CD4-positive, CD25-positive, alpha-beta regulatory T cell (primary cell): ENCODE measurements at regions not wholly inside any gene's neighbourhood (a gene's known extent, or its start where the extent isn't known, plus 50 kb on each side); places are given as distances from the start of the nearest gene placed in this dataset.

Experiments
- ATAC-seq, 2 donors: fragments of 150-1000 bp; cut with Tn5 transposase; one replicate each; pipeline ENCODE4 v1.10.0; 2021; ENCODE audit warnings: low read depth in 2 of 2, moderate number of reproducible peaks in 2 of 2, moderate library complexity in 1 of 2
- DNase-seq, 3 donors: peaks; one replicate each; pipeline versions ENCODE4 v3.0.0 to v3.0.0-alpha.2; 2012 to 2022; ENCODE audit warnings: mixed read lengths in 1 of 3
- H3K27ac ChIP-seq: one replicate; pipeline ENCODE4 v1.7.0; 2013; ENCODE audit warnings: mild to moderate bottlenecking, low read length; ENCODE audit not compliant: insufficient read depth, poor library complexity, severe bottlenecking
- H3K27me3 ChIP-seq: one replicate; pipeline ENCODE4 v1.7.0; 2013; ENCODE audit warnings: low read length; ENCODE audit not compliant: control insufficient read depth, insufficient read depth
- H3K36me3 ChIP-seq: one replicate; pipeline ENCODE4 v1.7.0; 2013; ENCODE audit warnings: mild to moderate bottlenecking, low read length, moderate library complexity; ENCODE audit not compliant: control insufficient read depth, insufficient read depth
- H3K4me1 ChIP-seq: 2 replicates; pipeline ENCODE4 v1.7.0; 2013; ENCODE audit warnings: mild to moderate bottlenecking, low read length; ENCODE audit not compliant: insufficient read depth, control insufficient read depth, poor library complexity, severe bottlenecking
- H3K4me3 ChIP-seq: one replicate; pipeline ENCODE4 v1.7.0; 2013; ENCODE audit warnings: low read depth, mild to moderate bottlenecking, low read length, moderate library complexity
- H3K9me3 ChIP-seq, 2 experiments: 1 replicate in 1 of 2; 2 replicates in 1 of 2; pipeline ENCODE4 v1.7.0; 2013; ENCODE audit warnings: low read length in 2 of 2, mild to moderate bottlenecking in 1 of 2, moderate library complexity in 1 of 2; ENCODE audit not compliant: control insufficient read depth in 2 of 2
- H3K27ac Mint-ChIP-seq, 3 donors: one replicate each; pipeline ENCODE4 v1.8.0; 2020 to 2022; ENCODE audit warnings: mild to moderate bottlenecking in 3 of 3, mixed read lengths in 3 of 3, moderate library complexity in 2 of 3
- H3K27me3 Mint-ChIP-seq: one replicate; pipeline ENCODE4 v1.8.0; 2022; ENCODE audit warnings: mild to moderate bottlenecking, mixed read lengths
- H3K36me3 Mint-ChIP-seq: one replicate; pipeline ENCODE4 v1.8.0; 2020; ENCODE audit warnings: mixed read lengths
- H3K4me1 Mint-ChIP-seq, 4 donors: one replicate each; pipeline ENCODE4 v1.8.0; 2020 to 2022; ENCODE audit warnings: mixed read lengths in 4 of 4, mild to moderate bottlenecking in 1 of 4
- H3K4me3 Mint-ChIP-seq, 4 donors: one replicate each; pipeline ENCODE4 v1.8.0; 2020 to 2022; ENCODE audit warnings: mild to moderate bottlenecking in 4 of 4, mixed read lengths in 4 of 4, moderate library complexity in 3 of 4
- H3K9me3 Mint-ChIP-seq, 7 donors: one replicate each; pipeline ENCODE4 v1.8.0; 2020 to 2022; ENCODE audit warnings: mixed read lengths in 7 of 7, mild to moderate bottlenecking in 3 of 7, moderate library complexity in 2 of 7

GRCh38 chr9:93819905-93820304, 135.2 kb downstream of the BARX1 start:
- no peaks in the 10 kb centered on the region for H3K36me3 ChIP-seq
- Mint-ChIP-seq H3K27me3 (peaks cover 39% of the 10 kb centered on the region), H3K27ac (no peak overlapping the region), H3K36me3 (no peaks in the 10 kb centered on the region), H3K4me3 (no peak overlapping the region), H3K9me3 (peaks cover 0 to 3% (median 0%) of the 10 kb centered on the region in 7 donors), H3K4me1 (no peaks in the 10 kb centered on the region)
- DNase-seq = no peak
- no peak for ATAC-seq
- H3K27ac ChIP-seq = no peak overlapping the region
- no peaks in the 10 kb centered on the region for H3K27me3 ChIP-seq
- H3K4me3 ChIP-seq = no peak overlapping the region
- no peaks in the 10 kb centered on the region for H3K4me1 ChIP-seq
- H3K9me3 ChIP-seq = no peaks in the 10 kb centered on the region

DNA sequence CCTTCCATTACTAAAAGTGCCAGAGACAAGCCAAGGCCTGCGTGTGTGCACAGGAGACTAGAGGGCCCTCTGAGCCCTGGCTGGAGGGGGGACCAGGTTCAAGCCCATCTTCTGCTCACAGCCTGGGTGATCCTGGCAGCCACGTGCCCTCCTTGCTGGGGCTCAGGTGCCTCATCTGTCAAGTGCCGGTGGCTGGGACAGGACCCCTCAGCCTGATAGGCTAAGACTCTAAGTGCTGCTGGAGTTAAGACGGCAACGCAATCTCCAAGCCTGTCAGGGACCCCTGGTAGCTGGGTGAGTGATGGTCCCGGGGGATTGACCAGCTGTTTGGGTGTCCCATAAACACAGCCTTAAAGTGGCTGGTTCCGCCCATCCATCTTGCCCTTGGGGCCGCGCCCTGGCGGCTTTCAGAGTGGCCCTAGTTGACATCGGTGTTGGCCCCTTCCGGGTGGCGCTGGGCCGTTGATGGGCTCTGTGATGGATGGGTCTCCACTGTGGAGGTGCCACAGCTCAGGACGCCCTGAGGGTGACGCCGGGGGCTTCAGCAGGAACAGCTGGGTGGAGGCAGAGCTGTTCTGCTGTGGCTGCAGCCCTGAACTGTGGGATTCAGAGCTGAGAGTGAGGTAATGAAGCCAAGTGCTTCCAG, 136.2 kb downstream of the BARX1 start:
- Histone ChIP-seq H3K27ac (no peak overlapping the region), H3K4me1 (no peaks in the 10 kb centered on the region), H3K9me3 (no peaks in the 10 kb centered on the region), H3K27me3 (no peaks in the 10 kb centered on the region), H3K36me3 (no peaks in the 10 kb centered on the region), H3K4me3 (no peak overlapping the region)
- H3K9me3 Mint-ChIP-seq = peaks cover 0 to 3% (median 0%) of the 10 kb centered on the region in 7 donors
- H3K27me3 Mint-ChIP-seq = peaks cover 40% of the 10 kb centered on the region
- no peaks in the 10 kb centered on the region for H3K36me3 Mint-ChIP-seq
- DNase-seq (no peak), ATAC-seq (no peak)
- H3K4me3 Mint-ChIP-seq = no peak overlapping the region
- no peak overlapping the region for H3K27ac Mint-ChIP-seq
- no peaks in the 10 kb centered on the region for H3K4me1 Mint-ChIP-seq

DNA sequence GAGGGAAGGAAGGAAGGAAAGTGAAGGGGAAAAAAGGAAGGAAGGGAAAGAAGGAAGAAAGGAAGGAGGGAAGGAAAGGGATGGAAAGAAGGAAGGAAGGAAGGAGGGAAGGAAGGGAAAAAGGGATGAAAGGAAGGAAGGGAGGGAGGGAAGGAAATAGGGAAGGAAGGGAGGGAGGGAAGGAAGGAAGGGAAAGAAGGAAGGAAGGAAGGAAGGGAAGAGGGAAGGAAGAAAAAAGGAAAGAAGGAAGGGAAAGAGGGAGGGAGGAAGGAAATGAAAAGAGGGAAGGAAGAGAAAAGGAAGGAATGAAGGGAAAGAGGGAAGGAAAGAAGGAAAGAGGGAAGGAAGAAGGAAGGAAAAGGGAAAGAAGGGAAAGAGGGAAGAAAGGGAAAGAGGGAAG, 136.9 kb downstream of the BARX1 start:
- no peaks in the 10 kb centered on the region for H3K36me3 ChIP-seq
- H3K27me3 Mint-ChIP-seq = peaks cover 39% of the 10 kb centered on the region

GRCh38 chr9:93815677-93816076, 139.5 kb downstream of the BARX1 start:
- H3K9me3 ChIP-seq = no peaks in the 10 kb centered on the region
- no peaks in the 10 kb centered on the region for H3K36me3 ChIP-seq
- H3K9me3 Mint-ChIP-seq = peaks cover 0 to 3% (median 0%) of the 10 kb centered on the region in 7 donors
- no peak overlapping the region for H3K27ac Mint-ChIP-seq
- H3K27ac ChIP-seq = no peak overlapping the region
- H3K4me1 Mint-ChIP-seq = no peaks in the 10 kb centered on the region
- H3K4me3 ChIP-seq = no peak overlapping the region
- peaks cover 30% of the 10 kb centered on the region for H3K27me3 Mint-ChIP-seq
- H3K4me1 ChIP-seq = no peaks in the 10 kb centered on the region
- H3K36me3 Mint-ChIP-seq = no peaks in the 10 kb centered on the region
- DNase-seq (no peak), ATAC-seq (no peak)
- no peaks in the 10 kb centered on the region for H3K27me3 ChIP-seq
- H3K4me3 Mint-ChIP-seq = no peak overlapping the region

More for the DNA sequence above, 136.9 kb downstream of the BARX1 start:
- Histone ChIP-seq H3K27me3 (no peaks in the 10 kb centered on the region), H3K27ac (no peak overlapping the region), H3K9me3 (no peaks in the 10 kb centered on the region), H3K4me3 (no peak overlapping the region), H3K4me1 (no peaks in the 10 kb centered on the region)
- H3K27ac Mint-ChIP-seq = no peak overlapping the region
- peaks cover 0 to 3% (median 0%) of the 10 kb centered on the region in 7 donors for H3K9me3 Mint-ChIP-seq
- no peaks in the 10 kb centered on the region for H3K4me1 Mint-ChIP-seq
- H3K36me3 Mint-ChIP-seq = no peaks in the 10 kb centered on the region
- no peak for ATAC-seq
- DNase-seq = no peak
- no peak overlapping the region for H3K4me3 Mint-ChIP-seq

DNA sequence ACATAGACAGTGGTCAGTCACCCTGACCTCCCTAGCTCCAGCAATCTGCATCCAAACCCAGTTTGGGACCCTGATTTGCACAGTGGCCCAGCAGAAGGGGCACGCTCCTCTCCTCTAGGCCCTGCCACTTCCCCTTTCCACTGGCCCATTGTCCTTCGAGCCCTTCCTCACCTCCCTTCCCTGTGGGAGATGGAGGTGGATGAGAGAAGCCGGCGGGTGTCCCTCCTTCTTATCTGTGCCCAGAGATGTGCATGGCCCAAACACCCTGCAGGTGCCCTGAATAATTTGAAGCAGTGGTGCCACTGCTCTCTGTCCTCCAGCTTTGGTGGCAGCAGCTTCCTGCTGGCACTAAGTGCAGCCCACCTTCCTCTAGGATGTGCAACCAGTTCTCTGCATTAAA, 140.0 kb downstream of the BARX1 start:
- Mint-ChIP-seq H3K4me1 (no peaks in the 10 kb centered on the region), H3K27me3 (peaks cover 24% of the 10 kb centered on the region), H3K9me3 (peaks cover 0 to 3% (median 0%) of the 10 kb centered on the region in 7 donors), H3K27ac (no peak overlapping the region), H3K4me3 (no peak overlapping the region), H3K36me3 (no peaks in the 10 kb centered on the region)
- H3K36me3 ChIP-seq = no peaks in the 10 kb centered on the region
- no peaks in the 10 kb centered on the region for H3K27me3 ChIP-seq
- DNase-seq (no peak), ATAC-seq (no peak)
- no peaks in the 10 kb centered on the region for H3K9me3 ChIP-seq
- H3K27ac ChIP-seq = no peak overlapping the region
- no peak overlapping the region for H3K4me3 ChIP-seq
- no peaks in the 10 kb centered on the region for H3K4me1 ChIP-seq

GRCh38 chr9:93814077-93814956, 140.8 kb downstream of the BARX1 start:
- no peak overlapping the region for H3K27ac Mint-ChIP-seq
- Histone ChIP-seq H3K4me3 (no peak overlapping the region), H3K27ac (no peak overlapping the region), H3K9me3 (no peaks in the 10 kb centered on the region), H3K4me1 (no peaks in the 10 kb centered on the region), H3K27me3 (no peaks in the 10 kb centered on the region), H3K36me3 (no peaks in the 10 kb centered on the region)
- H3K36me3 Mint-ChIP-seq = no peaks in the 10 kb centered on the region
- ATAC-seq (no peak), DNase-seq (no peak)
- H3K27me3 Mint-ChIP-seq = peaks cover 23% of the 10 kb centered on the region
- no peaks in the 10 kb centered on the region for H3K4me1 Mint-ChIP-seq
- H3K4me3 Mint-ChIP-seq = no peak overlapping the region
- H3K9me3 Mint-ChIP-seq = peaks cover 0 to 3% (median 0%) of the 10 kb centered on the region in 7 donors

DNA sequence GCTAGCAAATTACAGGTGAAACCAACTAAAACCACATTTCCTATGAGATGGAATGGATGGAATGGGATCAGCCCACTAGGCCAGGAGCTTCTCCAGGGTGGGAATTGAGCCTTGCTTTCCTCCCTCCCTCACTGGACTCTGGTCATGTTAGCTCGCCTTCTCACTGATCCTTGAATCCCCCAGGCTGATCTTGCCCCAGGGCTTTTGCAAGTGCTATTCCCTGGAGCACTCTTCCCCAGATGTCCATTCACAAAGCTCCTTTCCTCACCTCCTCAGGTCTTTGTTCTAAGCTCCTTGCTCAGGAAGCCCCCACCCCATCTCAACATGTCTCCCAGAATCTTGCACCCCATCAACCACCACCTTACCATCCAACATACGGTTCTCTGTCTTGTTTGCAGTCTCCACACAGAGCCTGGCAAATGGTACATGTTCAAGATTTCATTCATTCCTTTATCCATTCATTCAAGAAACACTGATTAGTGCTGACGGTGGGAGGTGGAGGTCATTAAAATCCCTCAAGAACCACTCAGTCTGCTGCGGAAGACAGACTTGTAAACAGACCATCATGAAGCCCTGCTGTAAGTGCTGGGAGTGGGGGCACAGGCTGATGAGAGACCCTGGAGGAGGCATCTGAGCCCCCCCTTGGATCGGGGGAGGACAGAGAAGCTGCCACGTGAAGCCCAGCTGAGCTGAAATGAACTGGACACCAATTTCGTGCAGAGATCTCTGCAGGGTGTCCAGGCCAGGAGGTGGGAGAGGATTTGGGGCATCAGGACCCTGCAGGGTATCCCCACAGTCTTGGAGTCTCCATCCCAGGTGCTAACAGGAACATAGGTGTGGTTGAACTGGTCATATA, 141.7 kb downstream of the BARX1 start:
- Mint-ChIP-seq H3K4me3 (no peak overlapping the region), H3K27ac (no peak overlapping the region), H3K4me1 (no peaks in the 10 kb centered on the region), H3K9me3 (peaks cover 0 to 3% (median 0%) of the 10 kb centered on the region in 7 donors), H3K27me3 (peaks cover 28% of the 10 kb centered on the region), H3K36me3 (no peaks in the 10 kb centered on the region)
- ATAC-seq = no peak
- Histone ChIP-seq H3K4me1 (no peaks in the 10 kb centered on the region), H3K27me3 (no peaks in the 10 kb centered on the region), H3K4me3 (no peak overlapping the region), H3K36me3 (no peaks in the 10 kb centered on the region), H3K27ac (no peak overlapping the region), H3K9me3 (no peaks in the 10 kb centered on the region)
- DNase-seq = no peak
